Spleen (tissue), 7 donors: ENCODE measurements at regions not wholly inside any gene's neighbourhood (a gene's known extent, or its start where the extent isn't known, plus 50 kb on each side); places are given as distances from the start of the nearest gene placed in this dataset.

Source experiments
- CTCF ChIP-seq, 11 experiments: fragments of 200-600 bp in 7 of 11; fragments of 450-650 bp in 4 of 11; sonication (generic) in 4 of 11; IDR thresholded peaks in 8 of 11; conservative IDR thresholded peaks in 3 of 11; 1 replicate in 7 of 11; 2 replicates in 4 of 11; pipeline versions ENCODE4 v1.4.0 to v1.8.0; 2016 to 2021; ENCODE audit warnings: antibody characterized with exemption in 11 of 11, inconsistent platforms in 4 of 11, mild to moderate bottlenecking in 1 of 11
- POLR2A ChIP-seq, 3 donors: fragments of 450-650 bp; IDR thresholded peaks; one replicate each; pipeline ENCODE4 v1.5.1; 2017; ENCODE audit warnings: antibody characterized with exemption in 3 of 3, mild to moderate bottlenecking in 1 of 3
- donor health status: DM: no; HTN: no; CAD: no; lungs with moderate emphysema.
- donor health status: DM: no; HTN: no; CAD: no.
- donor health status: DM: no; HTN: no; CAD: no.

- no peak for TF ChIP-seq CTCF (IDR thresholded peaks at IDR 0.05 in 8 of 11, conservative IDR thresholded peaks at IDR 0.05 in 3 of 11)
- no peak for TF ChIP-seq POLR2A (IDR thresholded peaks at IDR 0.05)
These were observed 709.9 kb downstream of the LUZP2 start for GRCh38 chr11:25206762-25207161.
